Liver (tissue), 3 donors: ENCODE measurements at regions not wholly inside any gene's neighbourhood (a gene's known extent, or its start where the extent isn't known, plus 50 kb on each side); places are given as distances from the start of the nearest gene placed in this dataset.

Source experiments
- CTCF ChIP-seq: fragments of 150-350 bp; IDR thresholded peaks from 2 replicates; pipeline ENCODE4 v1.5.1; 2017; ENCODE audit warnings: improper control_type of control experiment, low read depth, low read length; ENCODE audit not compliant: missing input control
- TAF1 ChIP-seq: conservative IDR thresholded peaks from 2 replicates; pipeline ENCODE4 v1.6.1; 2016; ENCODE audit warnings: antibody characterized with exemption, mild to moderate bottlenecking
- YY1 ChIP-seq: IDR thresholded peaks from 2 replicates; pipeline ENCODE4 v1.6.1; 2016; ENCODE audit warnings: antibody characterized with exemption, mild to moderate bottlenecking
- donor health status: healthy.
- donor health status: healthy.

GRCh38 chr15:95134431-95135110 lies 903.2 kb downstream of the MCTP2 start:
- no peak for TF ChIP-seq TAF1
- TF ChIP-seq CTCF, result no peak
- no peak for TF ChIP-seq YY1
